ENCODE measurements at regions not wholly inside any gene's neighbourhood (a gene's known extent, or its start where the extent isn't known, plus 50 kb on each side); places are given as distances from the start of the nearest gene placed in this dataset.

DNA sequence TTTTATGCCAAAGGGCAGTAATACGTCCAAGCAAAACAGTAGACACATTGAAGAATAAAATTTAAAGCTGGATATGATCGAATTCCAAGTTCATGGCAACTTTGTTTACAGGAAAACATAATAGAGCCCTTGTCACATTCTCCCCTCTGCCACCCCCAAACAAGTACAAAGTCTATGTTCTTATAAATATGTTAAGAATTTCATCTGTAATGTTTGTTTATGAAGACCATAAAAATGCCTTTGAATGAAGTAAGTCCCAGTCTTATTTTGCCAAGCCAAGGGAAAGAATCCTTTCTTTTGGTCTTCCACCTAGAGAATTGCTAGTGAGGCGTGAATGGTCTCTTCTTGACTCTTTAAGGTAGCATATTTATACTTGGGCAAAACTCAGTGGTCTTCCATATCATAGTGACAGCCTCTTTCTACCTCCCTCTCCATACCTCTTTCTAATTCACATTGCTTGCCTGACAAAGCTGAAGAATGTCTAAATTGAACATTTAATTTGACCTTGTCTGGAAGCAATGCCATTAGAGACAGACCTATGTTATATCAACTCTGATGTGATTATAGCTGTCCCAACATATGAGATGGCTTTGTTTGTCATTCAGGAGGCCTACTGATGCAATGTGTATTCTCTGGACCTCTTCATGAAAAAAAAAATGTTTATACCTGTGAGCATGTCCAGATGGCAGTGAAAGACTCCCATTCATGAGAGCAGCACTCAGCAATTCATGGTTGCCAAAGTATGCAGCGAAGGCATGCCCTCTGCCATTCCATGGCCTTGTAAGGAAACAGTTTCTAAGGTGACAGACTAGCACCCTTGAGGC, 70.6 kb upstream of the CCN2 start:
- no peak for TF ChIP-seq POLR2A (IDR thresholded peaks at IDR 0.05)
- TF ChIP-seq, protein P1, sequence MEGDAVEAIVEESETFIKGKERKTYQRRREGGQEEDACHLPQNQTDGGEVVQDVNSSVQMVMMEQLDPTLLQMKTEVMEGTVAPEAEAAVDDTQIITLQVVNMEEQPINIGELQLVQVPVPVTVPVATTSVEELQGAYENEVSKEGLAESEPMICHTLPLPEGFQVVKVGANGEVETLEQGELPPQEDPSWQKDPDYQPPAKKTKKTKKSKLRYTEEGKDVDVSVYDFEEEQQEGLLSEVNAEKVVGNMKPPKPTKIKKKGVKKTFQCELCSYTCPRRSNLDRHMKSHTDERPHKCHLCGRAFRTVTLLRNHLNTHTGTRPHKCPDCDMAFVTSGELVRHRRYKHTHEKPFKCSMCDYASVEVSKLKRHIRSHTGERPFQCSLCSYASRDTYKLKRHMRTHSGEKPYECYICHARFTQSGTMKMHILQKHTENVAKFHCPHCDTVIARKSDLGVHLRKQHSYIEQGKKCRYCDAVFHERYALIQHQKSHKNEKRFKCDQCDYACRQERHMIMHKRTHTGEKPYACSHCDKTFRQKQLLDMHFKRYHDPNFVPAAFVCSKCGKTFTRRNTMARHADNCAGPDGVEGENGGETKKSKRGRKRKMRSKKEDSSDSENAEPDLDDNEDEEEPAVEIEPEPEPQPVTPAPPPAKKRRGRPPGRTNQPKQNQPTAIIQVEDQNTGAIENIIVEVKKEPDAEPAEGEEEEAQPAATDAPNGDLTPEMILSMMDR (IDR thresholded peaks at IDR 0.05) = no peak
